Loucy (cell line): ENCODE measurements at regions not wholly inside any gene's neighbourhood (a gene's known extent, or its start where the extent isn't known, plus 50 kb on each side); places are given as distances from the start of the nearest gene placed in this dataset.

Source experiments
- H2AFZ ChIP-seq: fragments of 200-600 bp; sonication (generic); 2 replicates; pipeline ENCODE4 v1.6.0; 2016; ENCODE audit warnings: antibody characterized with exemption, mild to moderate bottlenecking, low read length, moderate library complexity
- H3F3A ChIP-seq: fragments of 200-600 bp; 2 replicates; pipeline ENCODE4 v1.6.0; 2016; ENCODE audit warnings: antibody characterized with exemption, low read depth, mild to moderate bottlenecking
- H3K27me3 ChIP-seq: fragments of 200-600 bp; sonication (generic); 2 replicates; pipeline ENCODE4 v1.6.1; 2014; ENCODE audit warnings: low read length, mild to moderate bottlenecking; ENCODE audit not compliant: insufficient read depth, poor library complexity, severe bottlenecking
- H3K36me3 ChIP-seq: fragments of 200-600 bp; sonication (generic); 2 replicates; pipeline ENCODE4 v1.6.1; 2016; ENCODE audit warnings: low read length; ENCODE audit not compliant: insufficient read depth
- H3K4me1 ChIP-seq: fragments of 200-600 bp; sonication (generic); 2 replicates; pipeline ENCODE4 v1.5.1; 2014; ENCODE audit warnings: low read length, mild to moderate bottlenecking; ENCODE audit not compliant: insufficient read depth, poor library complexity, severe bottlenecking
- H3K4me2 ChIP-seq: fragments of 200-600 bp; sonication (generic); 2 replicates; pipeline ENCODE4 v1.6.0; 2014; ENCODE audit warnings: antibody characterized with exemption, low read length, low read depth, mild to moderate bottlenecking; ENCODE audit not compliant: poor library complexity, severe bottlenecking
- H3K4me3 ChIP-seq: fragments of 200-600 bp; sonication (generic); 2 replicates; pipeline ENCODE4 v1.5.1; 2014; ENCODE audit warnings: low read length, mild to moderate bottlenecking, mixed read lengths; ENCODE audit not compliant: poor library complexity, severe bottlenecking
- H3K79me2 ChIP-seq: fragments of 200-600 bp; sonication (generic); 2 replicates; pipeline ENCODE4 v1.6.1; 2014; ENCODE audit warnings: low read length; ENCODE audit not compliant: insufficient read depth
- H3K9ac ChIP-seq: fragments of 200-600 bp; sonication (generic); 2 replicates; pipeline ENCODE4 v1.6.0; 2014; ENCODE audit warnings: mild to moderate bottlenecking, low read depth, low read length, moderate library complexity; ENCODE audit not compliant: poor library complexity, severe bottlenecking
- H3K9me2 ChIP-seq: fragments of 200-600 bp; sonication (generic); replicated peaks from 2 replicates; pipeline ENCODE4 v1.6.1; 2016; ENCODE audit warnings: low read depth, low read length, mixed read lengths
- H3K9me3 ChIP-seq: fragments of 200-600 bp; sonication (generic); 2 replicates; pipeline ENCODE4 v1.6.1; 2014; ENCODE audit warnings: mild to moderate bottlenecking, antibody characterized with exemption, low read length, low read depth; ENCODE audit not compliant: insufficient read depth
- H4K20me1 ChIP-seq: fragments of 200-600 bp; sonication (generic); 2 replicates; pipeline ENCODE4 v1.6.0; 2014; ENCODE audit warnings: antibody characterized with exemption, low read length, mild to moderate bottlenecking; ENCODE audit not compliant: insufficient read depth, poor library complexity, severe bottlenecking
- CTCF ChIP-seq: fragments of 200-600 bp; sonication (generic); conservative IDR thresholded peaks from 2 replicates; pipeline ENCODE4 v1.5.1; 2014; ENCODE audit warnings: mild to moderate bottlenecking, antibody characterized with exemption, low read length
- EZH2phosphoT487 ChIP-seq: fragments of 200-600 bp; IDR thresholded peaks from 2 replicates; pipeline ENCODE4 v1.6.1; 2018; ENCODE audit warnings: antibody characterized with exemption, mild to moderate bottlenecking, moderate library complexity, borderline replicate concordance

- Histone ChIP-seq H2AFZ (no peak overlapping the region), H3K4me2 (no peak overlapping the region), H3K9ac (no peak overlapping the region), H3K4me1 (no peaks in the 10 kb centered on the region), H3K9me3 (no peaks in the 10 kb centered on the region), H4K20me1 (no peaks in the 10 kb centered on the region), H3K4me3 (no peak overlapping the region), H3K27me3 (no peaks in the 10 kb centered on the region), H3K9me2 (no peaks in the 10 kb centered on the region), H3K36me3 (no peaks in the 10 kb centered on the region), H3K79me2 (no peaks in the 10 kb centered on the region), H3F3A (no peaks in the 10 kb centered on the region)
- TF ChIP-seq CTCF (no peak), EZH2phosphoT487 (no peak)
Measured at GRCh38 chr5:44868541-44868940, 59.8 kb downstream of the MRPS30 start.

- Histone ChIP-seq H3F3A (no peaks in the 10 kb centered on the region), H2AFZ (no peak overlapping the region), H3K27me3 (no peaks in the 10 kb centered on the region), H3K4me2 (no peak overlapping the region), H3K9me3 (no peaks in the 10 kb centered on the region), H3K36me3 (no peaks in the 10 kb centered on the region), H3K79me2 (no peaks in the 10 kb centered on the region), H3K9me2 (no peaks in the 10 kb centered on the region), H3K9ac (no peak overlapping the region), H3K4me3 (no peak overlapping the region), H4K20me1 (no peaks in the 10 kb centered on the region), H3K4me1 (no peaks in the 10 kb centered on the region)
- TF ChIP-seq EZH2phosphoT487, result no peak
- no peak for TF ChIP-seq CTCF
Measured at GRCh38 chr5:44869928-44870327, 61.2 kb downstream of the MRPS30 start.

GRCh38 chr5:44870430-44870829, 61.7 kb downstream of the MRPS30 start:
- no peaks in the 10 kb centered on the region for H4K20me1 ChIP-seq
- no peaks in the 10 kb centered on the region for H3K9me2 ChIP-seq
- no peaks in the 10 kb centered on the region for H3F3A ChIP-seq
- no peaks in the 10 kb centered on the region for H3K36me3 ChIP-seq
- H3K27me3 ChIP-seq, result no peaks in the 10 kb centered on the region
- H3K79me2 ChIP-seq, result no peaks in the 10 kb centered on the region
- H3K4me3 ChIP-seq, result no peak overlapping the region
- TF ChIP-seq EZH2phosphoT487, result no peak
- TF ChIP-seq CTCF, result no peak
- no peak overlapping the region for H3K9ac ChIP-seq
- no peak overlapping the region for H3K4me2 ChIP-seq
- H2AFZ ChIP-seq, result no peak overlapping the region
- no peaks in the 10 kb centered on the region for H3K4me1 ChIP-seq
- H3K9me3 ChIP-seq, result no peaks in the 10 kb centered on the region
